Liver (tissue), 8 donors: ENCODE measurements at regions not wholly inside any gene's neighbourhood (a gene's known extent, or its start where the extent isn't known, plus 50 kb on each side); places are given as distances from the start of the nearest gene placed in this dataset.
A peak's percentile ranks its signal among the peaks of the same experiment; 100 is the strongest.

ENCODE experiments used
- DNase-seq: peaks from one replicate; pipeline ENCODE4 v3.0.0-alpha.2; 2017; ENCODE audit warnings: low spot score
- H3K27ac ChIP-seq, 2 donors: one replicate each; pipeline ENCODE4 v1.7.0; 2013; ENCODE audit warnings: inconsistent platforms in 2 of 2, low read length in 2 of 2, control low read depth in 1 of 2, low read depth in 1 of 2, mild to moderate bottlenecking in 1 of 2
- H3K27me3 ChIP-seq, 4 donors: one replicate each; pipeline versions ENCODE4 v1.6.1 to v1.7.0; 2013; ENCODE audit warnings: low read length in 3 of 4, inconsistent platforms in 1 of 4, mild to moderate bottlenecking in 1 of 4, moderate library complexity in 1 of 4; ENCODE audit not compliant: control insufficient read depth in 4 of 4, insufficient read depth in 4 of 4
- H3K36me3 ChIP-seq, 4 donors: one replicate each; pipeline versions ENCODE4 v1.6.1 to v1.7.0; 2013; ENCODE audit warnings: low read length in 3 of 4, mild to moderate bottlenecking in 3 of 4, low read depth in 1 of 4, moderate library complexity in 1 of 4; ENCODE audit not compliant: control insufficient read depth in 4 of 4, insufficient read depth in 3 of 4
- H3K4me1 ChIP-seq, 4 donors: one replicate each; pipeline versions ENCODE4 v1.6.1 to v1.7.0; 2013; ENCODE audit warnings: low read length in 3 of 4, mild to moderate bottlenecking in 3 of 4, moderate library complexity in 1 of 4; ENCODE audit not compliant: control insufficient read depth in 4 of 4, insufficient read depth in 4 of 4
- H3K4me3 ChIP-seq, 3 donors: one replicate each; pipeline versions ENCODE4 v1.6.1 to v1.7.0; 2013; ENCODE audit warnings: low read length in 3 of 3, control low read depth in 1 of 3, low read depth in 1 of 3, mild to moderate bottlenecking in 1 of 3
- H3K9ac ChIP-seq, 2 donors: one replicate each; pipeline ENCODE4 v1.7.0; 2013; ENCODE audit warnings: low read length in 2 of 2, mild to moderate bottlenecking in 2 of 2, moderate library complexity in 2 of 2, control low read depth in 1 of 2, low read depth in 1 of 2
- H3K9me3 ChIP-seq, 4 donors: one replicate each; pipeline versions ENCODE4 v1.6.1 to v1.7.0; 2013; ENCODE audit warnings: low read length in 3 of 4; ENCODE audit not compliant: control insufficient read depth in 4 of 4
- FOXA2 ChIP-seq: IDR thresholded peaks from 2 replicates; pipeline ENCODE4 v1.6.1; 2016; ENCODE audit warnings: antibody characterized with exemption
- GABPA ChIP-seq, 2 donors: IDR thresholded peaks in 1 of 2; conservative IDR thresholded peaks in 1 of 2; 2 replicates each; pipeline ENCODE4 v1.6.1; 2016; ENCODE audit warnings: antibody characterized with exemption in 2 of 2, mild to moderate bottlenecking in 1 of 2, moderate library complexity in 1 of 2
- HNF4A ChIP-seq, 2 donors: conservative IDR thresholded peaks; 2 replicates each; pipeline ENCODE4 v1.6.1; 2016; ENCODE audit warnings: antibody characterized with exemption in 2 of 2, mild to moderate bottlenecking in 2 of 2
- HNF4G ChIP-seq: IDR thresholded peaks from 2 replicates; pipeline ENCODE4 v1.6.1; 2016; ENCODE audit warnings: antibody characterized with exemption
- JUND ChIP-seq, 2 donors: IDR thresholded peaks; 2 replicates each; pipeline ENCODE4 v1.6.1; 2016; ENCODE audit warnings: antibody characterized with exemption in 2 of 2
- NR2F2 ChIP-seq: IDR thresholded peaks from 2 replicates; pipeline ENCODE4 v1.6.1; 2016; ENCODE audit warnings: antibody characterized with exemption
- RAD21 ChIP-seq, 2 donors: IDR thresholded peaks; 2 replicates each; pipeline ENCODE4 v1.6.1; 2016; ENCODE audit warnings: antibody characterized with exemption in 2 of 2, mild to moderate bottlenecking in 2 of 2
- RXRA ChIP-seq, 2 donors: IDR thresholded peaks; 2 replicates each; pipeline ENCODE4 v1.6.1; 2017 to 2018; ENCODE audit warnings: antibody characterized with exemption in 2 of 2, mild to moderate bottlenecking in 1 of 2
- SP1 ChIP-seq: IDR thresholded peaks from 2 replicates; pipeline ENCODE4 v1.6.1; 2018; ENCODE audit warnings: antibody characterized with exemption, mild to moderate bottlenecking
- TAF1 ChIP-seq: conservative IDR thresholded peaks from 2 replicates; pipeline ENCODE4 v1.6.1; 2016; ENCODE audit warnings: antibody characterized with exemption, mild to moderate bottlenecking
- YY1 ChIP-seq: IDR thresholded peaks from 2 replicates; pipeline ENCODE4 v1.6.1; 2016; ENCODE audit warnings: antibody characterized with exemption, mild to moderate bottlenecking
- WGBS: extraction: QIAGEN DNeasy Blood & Tissue Kit; methylation state at CpG from one replicate; pipeline ENCODE4 v1.1.7; 2013; 5-methylcytosine and 5-hydroxymethylcytosine counted together
- TF ChIP-seq, protein P1 (sequence below): IDR thresholded peaks from 2 replicates; pipeline ENCODE4 v1.6.1; 2016; ENCODE audit warnings: antibody characterized with exemption
- TF ChIP-seq, protein P2 (sequence below): IDR thresholded peaks from 2 replicates; pipeline ENCODE4 v1.6.1; 2016; ENCODE audit warnings: antibody characterized with exemption
- TF ChIP-seq, protein P3 (sequence below): IDR thresholded peaks from 2 replicates; pipeline ENCODE4 v1.6.1; 2016; ENCODE audit warnings: antibody characterized with exemption
- TF ChIP-seq, protein P4 (sequence below): fragments of 150-350 bp; IDR thresholded peaks from 2 replicates; pipeline ENCODE4 v1.5.1; 2017; ENCODE audit warnings: improper control_type of control experiment, low read depth, low read length; ENCODE audit not compliant: missing input control
- TF ChIP-seq, protein P5 (sequence below): IDR thresholded peaks from 2 replicates; pipeline ENCODE4 v1.6.1; 2016; ENCODE audit warnings: antibody characterized with exemption, mild to moderate bottlenecking
- donor health status: healthy.
- donor health status: healthy.
- donor health status: healthy.
- donor health status: healthy.
- donor health status: healthy.

DNA sequence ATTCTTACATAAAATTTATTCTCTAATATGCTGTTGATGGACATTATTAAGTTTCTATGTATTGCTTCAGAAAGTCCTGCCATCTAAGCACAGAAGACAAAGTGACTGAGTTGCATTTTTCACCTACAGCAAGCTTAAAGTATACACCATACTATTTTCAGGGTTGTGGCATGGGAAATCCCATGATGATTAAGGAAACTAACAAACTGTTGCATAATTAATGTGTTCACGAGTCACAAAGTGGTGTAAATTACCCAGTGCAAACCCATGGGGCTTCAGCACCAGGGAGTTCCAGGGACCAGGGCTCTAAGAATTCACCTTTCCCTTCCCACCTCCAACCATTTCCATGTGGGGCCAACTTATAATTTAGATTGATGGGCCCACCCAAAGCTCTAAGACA lies 81.9 kb upstream of the NR5A2 start (continued):
- TF ChIP-seq, protein P1, sequence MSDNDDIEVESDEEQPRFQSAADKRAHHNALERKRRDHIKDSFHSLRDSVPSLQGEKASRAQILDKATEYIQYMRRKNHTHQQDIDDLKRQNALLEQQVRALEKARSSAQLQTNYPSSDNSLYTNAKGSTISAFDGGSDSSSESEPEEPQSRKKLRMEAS: no peak
- no peak for TF ChIP-seq RXRA (IDR thresholded peaks at IDR 0.05)

DNA sequence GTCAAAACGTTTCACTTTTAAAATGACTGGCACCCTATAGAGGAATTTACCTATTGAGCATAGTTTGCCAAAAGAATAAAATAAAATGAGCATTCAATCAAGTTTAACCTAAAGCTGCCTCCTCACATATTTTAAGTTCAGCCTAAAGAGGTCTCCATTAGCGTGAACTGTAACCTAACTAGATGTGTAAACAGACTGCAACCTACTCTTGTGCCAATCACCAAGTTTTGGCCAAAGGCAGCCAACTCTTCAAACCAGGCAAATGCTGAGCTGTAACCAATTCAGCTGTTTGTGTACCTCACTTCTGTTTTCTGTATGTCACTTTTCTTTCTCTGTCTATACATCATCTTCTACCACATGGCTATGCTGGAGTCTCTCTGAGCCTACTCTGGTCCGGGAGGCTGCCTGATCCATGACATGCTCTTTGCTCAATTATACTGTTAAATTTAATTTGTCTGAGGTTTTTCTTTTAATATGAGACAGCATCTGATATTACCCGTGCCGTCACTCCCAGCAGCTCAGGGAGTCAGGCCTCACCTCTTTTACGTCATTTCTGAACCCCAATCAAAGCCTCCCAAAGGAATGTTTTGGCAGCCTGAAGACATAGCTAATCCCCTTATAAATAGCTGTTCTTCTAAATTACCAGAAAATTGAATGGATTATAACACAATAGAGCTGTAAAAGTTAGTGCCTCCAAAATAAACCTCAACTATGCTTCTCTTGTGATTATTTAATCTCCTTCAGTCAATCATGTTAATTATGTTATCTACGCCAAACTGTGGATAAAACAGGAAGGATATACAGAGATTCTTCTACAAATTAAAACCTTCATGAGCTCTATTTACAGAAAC lies 81.0 kb upstream of the NR5A2 start:
- no peaks in the 10 kb centered on the region for H3K9me3 ChIP-seq
- H3K27me3 ChIP-seq: no peaks in the 10 kb centered on the region
- TF ChIP-seq, protein P2, sequence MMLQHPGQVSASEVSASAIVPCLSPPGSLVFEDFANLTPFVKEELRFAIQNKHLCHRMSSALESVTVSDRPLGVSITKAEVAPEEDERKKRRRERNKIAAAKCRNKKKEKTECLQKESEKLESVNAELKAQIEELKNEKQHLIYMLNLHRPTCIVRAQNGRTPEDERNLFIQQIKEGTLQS: no peak
- TF ChIP-seq SP1 (no peak), TAF1 (no peak), HNF4G (no peak), HNF4A (conservative IDR thresholded peaks at IDR 0.05) (no peak), YY1 (no peak), FOXA2 (no peak), RXRA (IDR thresholded peaks at IDR 0.05) (peak in 1 of 2 donors; percentile 15), GABPA (IDR thresholded peaks at IDR 0.05 in 1 of 2, conservative IDR thresholded peaks at IDR 0.05 in 1 of 2) (no peak), NR2F2 (no peak), JUND (IDR thresholded peaks at IDR 0.05) (no peak), RAD21 (IDR thresholded peaks at IDR 0.05) (peak in 1 of 2 donors; percentile 7)
- TF ChIP-seq, protein P1: no peak
- TF ChIP-seq, protein P3, sequence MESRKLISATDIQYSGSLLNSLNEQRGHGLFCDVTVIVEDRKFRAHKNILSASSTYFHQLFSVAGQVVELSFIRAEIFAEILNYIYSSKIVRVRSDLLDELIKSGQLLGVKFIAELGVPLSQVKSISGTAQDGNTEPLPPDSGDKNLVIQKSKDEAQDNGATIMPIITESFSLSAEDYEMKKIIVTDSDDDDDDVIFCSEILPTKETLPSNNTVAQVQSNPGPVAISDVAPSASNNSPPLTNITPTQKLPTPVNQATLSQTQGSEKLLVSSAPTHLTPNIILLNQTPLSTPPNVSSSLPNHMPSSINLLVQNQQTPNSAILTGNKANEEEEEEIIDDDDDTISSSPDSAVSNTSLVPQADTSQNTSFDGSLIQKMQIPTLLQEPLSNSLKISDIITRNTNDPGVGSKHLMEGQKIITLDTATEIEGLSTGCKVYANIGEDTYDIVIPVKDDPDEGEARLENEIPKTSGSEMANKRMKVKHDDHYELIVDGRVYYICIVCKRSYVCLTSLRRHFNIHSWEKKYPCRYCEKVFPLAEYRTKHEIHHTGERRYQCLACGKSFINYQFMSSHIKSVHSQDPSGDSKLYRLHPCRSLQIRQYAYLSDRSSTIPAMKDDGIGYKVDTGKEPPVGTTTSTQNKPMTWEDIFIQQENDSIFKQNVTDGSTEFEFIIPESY: no peak
- no peak overlapping the region for H3K4me3 ChIP-seq
- no peak overlapping the region for H3K9ac ChIP-seq
- no peak for DNase-seq
- H3K36me3 ChIP-seq: no peaks in the 10 kb centered on the region
- H3K4me1 ChIP-seq: no peaks in the 10 kb centered on the region
- 83% methylated on average over 7 of the region's 7 CpGs for WGBS
- H3K27ac ChIP-seq: no peak overlapping the region

DNA sequence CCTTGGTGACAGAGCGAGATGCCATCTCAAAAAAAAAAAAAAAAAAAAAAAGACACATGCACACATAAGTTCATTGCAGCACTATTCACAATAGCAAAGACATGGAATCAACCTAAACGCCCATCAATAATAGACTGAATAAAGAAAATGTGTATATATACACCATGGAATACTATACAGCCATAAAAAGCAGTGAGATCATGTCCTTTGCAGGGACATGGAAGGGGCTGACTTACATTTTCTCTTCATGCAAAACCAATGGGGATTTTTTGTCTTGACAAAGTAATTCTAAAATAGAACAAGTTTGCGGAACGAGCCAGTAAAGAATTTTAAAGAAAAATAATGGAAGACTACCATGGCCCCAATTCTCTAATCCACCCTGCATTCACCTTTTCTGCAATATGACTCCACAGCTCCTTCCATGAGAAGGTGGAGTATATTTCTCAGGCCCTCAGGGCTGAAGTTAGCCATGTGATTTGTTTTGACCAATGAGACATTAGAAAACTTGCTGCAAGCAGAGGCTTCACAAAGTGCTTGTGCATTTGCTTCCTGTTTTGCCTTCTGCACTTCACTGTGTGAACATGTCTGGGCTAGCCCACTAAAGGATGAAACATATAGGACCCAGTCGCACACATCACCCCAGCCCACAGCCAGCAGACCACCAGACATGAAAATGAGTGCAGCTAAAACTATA lies 78.8 kb upstream of the NR5A2 start:
- Histone ChIP-seq H3K9ac (no peak overlapping the region), H3K27ac (no peak overlapping the region), H3K4me1 (no peaks in the 10 kb centered on the region), H3K36me3 (no peaks in the 10 kb centered on the region), H3K27me3 (no peaks in the 10 kb centered on the region), H3K4me3 (no peak overlapping the region), H3K9me3 (no peaks in the 10 kb centered on the region)
- TF ChIP-seq GABPA (IDR thresholded peaks at IDR 0.05 in 1 of 2, conservative IDR thresholded peaks at IDR 0.05 in 1 of 2) (no peak), RAD21 (IDR thresholded peaks at IDR 0.05) (no peak), TAF1 (no peak), HNF4A (conservative IDR thresholded peaks at IDR 0.05) (no peak), HNF4G (no peak), YY1 (no peak)
- TF ChIP-seq, protein P4, sequence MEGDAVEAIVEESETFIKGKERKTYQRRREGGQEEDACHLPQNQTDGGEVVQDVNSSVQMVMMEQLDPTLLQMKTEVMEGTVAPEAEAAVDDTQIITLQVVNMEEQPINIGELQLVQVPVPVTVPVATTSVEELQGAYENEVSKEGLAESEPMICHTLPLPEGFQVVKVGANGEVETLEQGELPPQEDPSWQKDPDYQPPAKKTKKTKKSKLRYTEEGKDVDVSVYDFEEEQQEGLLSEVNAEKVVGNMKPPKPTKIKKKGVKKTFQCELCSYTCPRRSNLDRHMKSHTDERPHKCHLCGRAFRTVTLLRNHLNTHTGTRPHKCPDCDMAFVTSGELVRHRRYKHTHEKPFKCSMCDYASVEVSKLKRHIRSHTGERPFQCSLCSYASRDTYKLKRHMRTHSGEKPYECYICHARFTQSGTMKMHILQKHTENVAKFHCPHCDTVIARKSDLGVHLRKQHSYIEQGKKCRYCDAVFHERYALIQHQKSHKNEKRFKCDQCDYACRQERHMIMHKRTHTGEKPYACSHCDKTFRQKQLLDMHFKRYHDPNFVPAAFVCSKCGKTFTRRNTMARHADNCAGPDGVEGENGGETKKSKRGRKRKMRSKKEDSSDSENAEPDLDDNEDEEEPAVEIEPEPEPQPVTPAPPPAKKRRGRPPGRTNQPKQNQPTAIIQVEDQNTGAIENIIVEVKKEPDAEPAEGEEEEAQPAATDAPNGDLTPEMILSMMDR: no peak
- TF ChIP-seq, protein P1: no peak
- TF ChIP-seq, protein P3: no peak
- TF ChIP-seq, protein P5, sequence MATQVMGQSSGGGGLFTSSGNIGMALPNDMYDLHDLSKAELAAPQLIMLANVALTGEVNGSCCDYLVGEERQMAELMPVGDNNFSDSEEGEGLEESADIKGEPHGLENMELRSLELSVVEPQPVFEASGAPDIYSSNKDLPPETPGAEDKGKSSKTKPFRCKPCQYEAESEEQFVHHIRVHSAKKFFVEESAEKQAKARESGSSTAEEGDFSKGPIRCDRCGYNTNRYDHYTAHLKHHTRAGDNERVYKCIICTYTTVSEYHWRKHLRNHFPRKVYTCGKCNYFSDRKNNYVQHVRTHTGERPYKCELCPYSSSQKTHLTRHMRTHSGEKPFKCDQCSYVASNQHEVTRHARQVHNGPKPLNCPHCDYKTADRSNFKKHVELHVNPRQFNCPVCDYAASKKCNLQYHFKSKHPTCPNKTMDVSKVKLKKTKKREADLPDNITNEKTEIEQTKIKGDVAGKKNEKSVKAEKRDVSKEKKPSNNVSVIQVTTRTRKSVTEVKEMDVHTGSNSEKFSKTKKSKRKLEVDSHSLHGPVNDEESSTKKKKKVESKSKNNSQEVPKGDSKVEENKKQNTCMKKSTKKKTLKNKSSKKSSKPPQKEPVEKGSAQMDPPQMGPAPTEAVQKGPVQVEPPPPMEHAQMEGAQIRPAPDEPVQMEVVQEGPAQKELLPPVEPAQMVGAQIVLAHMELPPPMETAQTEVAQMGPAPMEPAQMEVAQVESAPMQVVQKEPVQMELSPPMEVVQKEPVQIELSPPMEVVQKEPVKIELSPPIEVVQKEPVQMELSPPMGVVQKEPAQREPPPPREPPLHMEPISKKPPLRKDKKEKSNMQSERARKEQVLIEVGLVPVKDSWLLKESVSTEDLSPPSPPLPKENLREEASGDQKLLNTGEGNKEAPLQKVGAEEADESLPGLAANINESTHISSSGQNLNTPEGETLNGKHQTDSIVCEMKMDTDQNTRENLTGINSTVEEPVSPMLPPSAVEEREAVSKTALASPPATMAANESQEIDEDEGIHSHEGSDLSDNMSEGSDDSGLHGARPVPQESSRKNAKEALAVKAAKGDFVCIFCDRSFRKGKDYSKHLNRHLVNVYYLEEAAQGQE: no peak
- WGBS: 96% methylated on average over 5 of the region's 5 CpGs
- DNase-seq: no peak
